NCI-H2107 (cell line): ENCODE measurements at regions not wholly inside any gene's neighbourhood (a gene's known extent, or its start where the extent isn't known, plus 50 kb on each side); places are given as distances from the start of the nearest gene placed in this dataset.
"Not testable (repeated sequence)": the region's sequence is repeated elsewhere in the genome, so short reads cannot be mapped to it uniquely, and the experiment has no call there.

Experiments used
- DNase-seq: peaks from one replicate; lab custom pipeline; 2025; lab: John Stamatoyannopoulos, UW

DNA sequence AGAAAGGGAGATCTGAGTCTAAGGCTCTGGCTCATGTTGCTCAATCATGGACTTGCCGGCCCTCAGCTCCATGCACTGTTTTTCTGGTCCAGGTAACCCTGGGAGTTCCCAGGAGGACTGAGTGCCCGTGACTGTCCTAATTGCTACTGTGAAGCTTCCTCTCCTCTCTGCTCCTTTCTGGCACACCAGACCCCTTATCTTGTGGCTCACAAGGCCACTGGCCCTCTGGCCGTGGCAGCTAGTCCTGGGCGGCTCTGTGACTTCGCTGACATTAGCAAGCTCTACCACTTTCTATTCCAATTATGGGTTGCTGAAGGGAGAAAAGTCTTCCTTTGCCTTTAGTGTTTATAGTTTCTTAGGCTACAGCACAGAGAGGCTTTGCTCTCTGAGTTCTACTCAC lies 380.2 kb downstream of the RWDD3 start:
- DNase-seq, result no peak

DNA sequence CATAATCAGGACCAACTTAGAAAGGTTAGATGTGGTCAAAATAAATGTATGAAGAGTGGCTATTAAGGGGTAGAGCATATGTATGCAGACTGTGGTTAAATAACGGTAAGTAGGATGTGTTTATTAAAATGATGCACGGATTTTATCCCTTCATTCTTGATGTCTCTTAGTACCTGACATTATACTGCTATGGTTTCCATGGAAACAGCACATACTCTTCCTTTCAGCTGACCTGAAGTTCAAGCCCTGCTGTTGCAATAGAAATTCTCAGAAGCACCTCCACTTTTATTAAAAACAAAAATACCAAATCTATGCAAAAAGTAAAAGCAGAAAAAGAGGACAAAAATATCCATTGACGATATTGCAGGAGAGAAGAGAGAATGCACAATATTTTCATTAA lies 381.4 kb downstream of the RWDD3 start:
- DNase-seq, result no peak

GRCh38 chr1:95620076-95620475 lies 386.1 kb downstream of the RWDD3 start:
- no peak for DNase-seq

GRCh38 chr1:95622609-95623008 lies 388.6 kb downstream of the RWDD3 start:
- DNase-seq, result no peak

- no peak for DNase-seq
Observed at GRCh38 chr1:95625224-95625623, 391.2 kb downstream of the RWDD3 start.

DNA sequence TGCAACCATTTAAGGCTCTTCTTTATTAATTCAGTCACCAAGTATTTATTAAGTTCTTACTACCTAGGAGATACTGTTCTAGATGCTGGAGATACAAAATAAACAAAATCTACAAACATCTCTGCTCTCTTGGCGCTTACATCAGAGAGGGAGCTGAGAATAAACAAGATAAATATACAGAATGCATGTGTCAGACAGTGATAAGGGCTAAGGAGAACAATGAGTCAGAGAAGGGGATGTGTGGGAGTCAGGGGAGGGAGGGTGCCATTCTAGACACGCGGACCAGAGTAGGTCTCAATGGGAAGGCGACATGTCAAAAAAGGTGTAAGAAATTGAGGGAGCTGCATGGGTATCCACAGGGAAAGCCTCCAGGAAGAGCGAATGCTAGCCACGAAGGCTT lies 393.2 kb downstream of the RWDD3 start:
- DNase-seq, result no peak

DNA sequence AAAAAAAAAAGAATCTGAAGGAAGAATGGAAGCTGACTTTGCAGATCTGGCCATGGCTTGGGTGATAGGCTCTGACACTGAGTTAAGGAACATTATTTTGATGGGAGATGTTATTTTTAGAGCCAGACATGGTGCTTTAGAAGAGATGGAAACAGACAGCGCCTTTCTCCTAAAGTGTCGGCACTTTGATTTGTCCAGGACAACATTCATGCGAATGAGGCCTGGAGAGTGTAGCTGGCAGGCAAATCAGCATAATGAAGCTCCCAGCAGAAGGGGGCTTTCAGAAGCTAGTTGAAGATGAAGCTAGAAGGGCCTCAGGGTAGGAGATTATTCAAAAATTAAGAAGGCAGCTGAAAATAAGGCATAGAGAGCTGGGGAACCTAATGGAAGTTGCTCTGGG lies 397.7 kb downstream of the RWDD3 start:
- no peak for DNase-seq

GRCh38 chr1:95635811-95636210 lies 401.8 kb downstream of the RWDD3 start:
- no peak for DNase-seq

DNA sequence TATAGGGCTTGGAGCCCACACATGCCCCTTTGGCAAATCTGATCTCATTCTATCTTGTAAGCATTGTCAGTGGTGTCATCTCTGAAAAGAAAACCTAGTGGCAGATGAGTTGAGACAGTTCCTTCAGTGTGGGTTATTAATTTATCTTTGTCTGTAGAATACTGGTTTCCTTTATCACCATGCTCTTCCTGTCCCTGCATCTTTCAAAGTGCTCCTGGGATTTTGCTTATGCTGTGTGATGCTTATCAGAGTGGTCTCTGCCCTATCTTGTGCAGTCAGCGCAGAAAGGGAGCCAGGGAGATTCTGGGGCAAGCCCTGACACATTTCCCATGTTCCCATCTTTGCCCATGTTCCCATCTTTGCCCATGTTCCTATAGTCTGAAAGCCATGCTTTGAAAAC lies 402.9 kb downstream of the RWDD3 start:
- DNase-seq, result no peak

- no peak for DNase-seq
Observed at GRCh38 chr1:95640746-95641145, 406.7 kb downstream of the RWDD3 start.

DNA sequence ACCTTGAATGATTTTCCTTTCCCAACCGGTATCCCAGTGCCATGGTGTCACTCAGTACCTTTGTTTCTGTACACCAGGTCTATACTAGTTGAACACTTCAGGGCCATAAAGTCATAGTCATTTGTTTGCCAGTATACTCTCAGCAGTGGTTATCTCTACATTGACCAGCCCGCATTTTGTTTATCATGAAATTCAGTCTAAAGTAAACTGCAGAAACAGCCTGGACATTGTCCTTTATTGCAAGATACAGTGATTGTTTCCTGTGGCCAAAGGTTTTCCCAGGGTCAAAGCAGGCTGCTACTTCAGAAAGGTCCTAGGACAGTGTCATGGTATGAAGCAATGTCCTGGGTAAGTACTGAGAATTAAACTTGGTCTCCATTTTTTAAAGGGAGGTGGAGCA lies 407.4 kb downstream of the RWDD3 start:
- DNase-seq, result no peak

DNA sequence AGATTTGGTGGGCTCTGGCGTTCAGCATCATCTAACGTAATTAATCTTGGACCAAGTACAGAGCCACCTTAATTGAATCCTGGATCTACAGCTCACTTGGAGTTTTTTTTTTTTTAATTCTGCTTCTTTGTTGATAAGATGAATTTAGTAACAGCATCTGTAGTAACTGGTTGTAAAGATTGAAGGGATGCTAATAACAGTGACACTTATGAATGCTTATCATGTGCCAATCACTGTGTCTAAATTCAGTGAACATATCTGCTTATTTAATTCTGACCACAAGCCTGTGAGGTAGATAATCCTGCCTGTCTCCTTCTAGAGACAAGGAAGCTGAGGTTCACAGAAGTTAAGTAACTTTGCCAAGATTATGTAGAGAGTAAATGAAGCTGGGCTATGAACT lies 408.0 kb downstream of the RWDD3 start:
- DNase-seq, result no peak

DNA sequence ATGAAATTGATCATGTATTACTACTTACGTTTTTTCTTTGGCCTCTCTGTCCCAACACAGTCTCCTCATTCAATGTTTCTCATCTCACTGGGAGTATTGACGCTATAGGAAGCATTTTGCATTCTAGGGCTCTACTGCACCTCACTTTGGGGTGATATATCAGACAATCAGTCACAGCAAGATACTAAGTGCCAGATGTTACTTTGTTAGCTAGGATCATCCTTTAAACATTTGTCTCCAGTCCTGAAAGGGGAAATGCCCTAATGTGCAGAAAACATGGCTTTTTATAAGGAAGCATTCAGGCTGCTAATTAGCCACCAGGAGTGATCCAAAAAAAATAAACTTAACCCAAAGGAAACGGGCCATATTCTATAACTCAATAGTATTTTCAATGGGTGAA lies 409.1 kb downstream of the RWDD3 start:
- no peak for DNase-seq

DNA sequence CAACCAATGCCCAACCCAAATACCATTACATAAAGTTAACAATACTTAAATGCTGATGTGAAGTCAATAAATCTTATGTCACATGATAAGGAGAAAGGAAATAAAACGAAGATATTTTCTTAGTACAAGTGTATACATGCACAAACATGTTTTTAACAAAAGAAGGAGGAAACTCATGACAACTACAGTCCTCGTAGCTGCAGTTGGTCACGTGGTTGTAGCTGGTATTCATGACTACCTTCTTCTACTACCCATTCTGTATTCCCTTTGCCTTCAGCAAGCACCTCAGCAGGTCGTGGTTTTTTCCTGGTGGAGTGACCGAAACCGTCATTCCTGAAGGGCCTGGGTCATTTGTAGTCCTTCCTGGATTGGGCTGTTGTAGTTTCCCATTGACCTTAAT lies 411.1 kb downstream of the RWDD3 start:
- DNase-seq, result not testable (repeated sequence)

GRCh38 chr1:95650631-95651030 lies 416.6 kb downstream of the RWDD3 start:
- DNase-seq, result no peak

DNA sequence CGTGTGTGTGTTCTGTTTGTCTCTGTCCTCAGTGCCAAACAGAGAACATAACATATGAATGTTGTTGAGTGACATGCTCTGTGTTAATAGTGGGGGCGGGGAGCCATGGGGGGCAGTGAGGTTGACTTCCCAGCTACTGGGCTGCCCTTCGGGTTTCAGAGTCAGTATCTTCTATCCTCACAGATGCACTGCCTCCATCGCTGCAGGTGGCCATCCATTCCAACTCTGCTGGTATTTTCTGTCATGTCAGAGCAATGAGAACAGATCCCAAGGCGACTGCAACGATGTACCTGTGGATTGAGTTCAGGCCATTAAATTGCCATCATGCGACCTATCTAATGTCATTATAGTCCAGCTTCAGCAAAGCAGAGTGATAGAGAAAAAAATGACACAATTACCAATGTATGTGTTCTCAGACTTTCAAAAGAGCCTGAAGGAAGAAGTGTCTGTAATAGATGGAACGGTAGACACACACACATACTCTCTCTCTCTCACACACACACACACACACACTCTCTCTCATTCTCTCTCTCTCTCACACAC lies 418.5 kb downstream of the RWDD3 start:
- no peak for DNase-seq

DNA sequence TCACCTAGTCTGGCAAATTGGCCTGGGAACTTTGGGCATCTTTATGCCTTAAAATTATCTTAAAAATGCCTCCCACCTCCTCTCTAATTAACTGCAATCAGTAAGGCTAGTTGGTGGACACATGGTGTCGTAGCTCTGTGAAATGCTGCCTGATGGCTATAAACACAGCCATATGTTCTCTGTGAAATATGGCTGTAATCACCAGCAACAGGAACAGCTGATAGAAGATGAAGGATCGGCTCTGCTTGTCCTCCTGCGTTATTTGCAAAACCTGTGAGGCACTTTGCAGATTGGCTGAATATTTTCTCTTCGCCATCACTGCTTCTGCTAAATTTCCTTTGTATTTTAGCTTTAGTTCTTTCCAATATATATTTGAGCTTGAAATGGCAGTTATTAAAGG lies 419.6 kb downstream of the RWDD3 start:
- no peak for DNase-seq

DNA sequence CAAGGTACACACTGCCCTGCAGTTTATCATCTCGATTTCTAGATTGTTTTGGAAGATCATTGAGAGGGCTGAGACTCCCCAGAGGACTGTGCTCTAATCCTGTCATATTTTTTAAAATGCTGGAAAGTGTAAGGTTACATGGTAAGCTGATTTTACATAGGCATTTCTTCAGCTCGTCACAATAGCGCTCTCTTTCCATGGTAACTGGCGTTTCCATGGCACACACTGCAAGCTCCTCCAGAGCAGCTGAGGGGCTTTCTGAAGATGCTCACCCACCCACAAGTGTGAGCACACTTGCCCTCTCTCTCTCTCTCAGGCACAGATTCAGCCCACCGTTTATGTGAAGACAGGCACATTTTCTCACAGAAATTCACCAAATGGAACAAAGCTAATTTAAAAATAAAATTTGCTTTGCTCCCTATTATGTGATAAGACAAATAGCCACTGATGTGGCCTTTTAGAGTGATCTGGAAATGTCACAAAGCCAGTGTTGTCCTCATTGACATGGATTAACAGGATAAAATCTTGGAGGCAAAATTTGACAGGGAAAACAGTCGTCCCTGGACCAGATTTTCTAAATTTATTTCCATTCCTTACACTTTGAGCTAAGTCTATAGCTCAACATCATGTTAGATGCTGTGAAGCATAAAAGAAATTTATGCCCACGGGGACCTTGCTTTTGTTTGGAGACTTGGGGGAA lies 421.5 kb downstream of the RWDD3 start:
- DNase-seq, result no peak

DNA sequence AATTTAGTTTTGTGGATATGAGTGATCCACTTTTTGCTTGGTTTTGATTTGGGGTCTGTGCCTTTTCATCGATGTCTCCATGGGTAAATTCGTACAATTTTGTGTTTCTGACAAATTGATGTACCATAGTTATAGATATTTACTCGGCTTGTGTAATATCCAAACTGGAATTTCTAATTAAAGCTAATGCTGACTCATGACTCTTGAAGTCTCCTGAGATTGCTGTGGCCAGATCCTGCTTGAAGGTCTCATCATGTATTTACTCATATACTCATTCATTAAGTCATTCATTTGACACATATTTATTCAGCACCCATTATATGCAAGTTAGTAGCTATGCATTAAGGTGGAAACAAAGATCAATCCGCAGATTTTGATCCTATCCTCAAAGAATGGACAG lies 423.2 kb downstream of the RWDD3 start:
- DNase-seq, result no peak

- no peak for DNase-seq
Observed at GRCh38 chr1:95659166-95659565, 425.2 kb downstream of the RWDD3 start.

DNA sequence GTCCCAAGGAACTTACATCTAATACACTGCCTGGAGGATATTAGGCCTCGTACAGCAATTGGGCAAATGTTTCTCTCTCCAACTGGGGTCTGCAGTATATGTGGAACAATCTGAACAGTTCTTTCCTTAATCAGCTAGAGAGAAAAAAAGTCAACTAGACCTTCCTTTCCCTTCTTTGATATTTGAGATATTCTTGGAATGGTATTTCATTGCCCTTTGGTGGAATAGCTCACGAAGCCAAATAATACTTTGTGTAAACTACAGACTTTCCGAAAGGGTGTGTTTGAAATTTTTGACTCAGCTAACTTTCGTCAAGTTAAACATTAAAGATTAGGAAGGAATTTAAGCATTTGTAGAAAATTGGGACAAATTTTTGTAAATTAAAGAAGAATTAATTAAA lies 425.6 kb downstream of the RWDD3 start:
- DNase-seq, result no peak

DNA sequence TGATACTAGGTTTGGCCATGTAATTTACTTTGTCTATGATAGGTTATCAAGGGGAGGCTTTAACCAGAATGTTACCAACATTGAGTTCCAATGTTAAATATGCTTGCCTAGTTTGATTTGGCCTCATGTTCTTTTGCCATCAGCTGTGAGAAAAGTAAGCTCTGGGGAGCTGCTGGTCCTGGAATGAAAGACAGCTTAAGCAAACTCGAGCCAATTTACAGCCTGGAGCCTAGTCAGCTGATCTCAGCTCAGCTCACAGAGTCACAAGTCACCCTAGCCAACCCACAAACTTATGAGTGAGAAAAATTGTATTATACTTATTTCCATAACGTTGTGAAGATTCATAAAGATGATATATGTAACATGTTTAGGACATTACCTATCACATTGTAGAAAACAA lies 426.7 kb downstream of the RWDD3 start:
- no peak for DNase-seq

DNA sequence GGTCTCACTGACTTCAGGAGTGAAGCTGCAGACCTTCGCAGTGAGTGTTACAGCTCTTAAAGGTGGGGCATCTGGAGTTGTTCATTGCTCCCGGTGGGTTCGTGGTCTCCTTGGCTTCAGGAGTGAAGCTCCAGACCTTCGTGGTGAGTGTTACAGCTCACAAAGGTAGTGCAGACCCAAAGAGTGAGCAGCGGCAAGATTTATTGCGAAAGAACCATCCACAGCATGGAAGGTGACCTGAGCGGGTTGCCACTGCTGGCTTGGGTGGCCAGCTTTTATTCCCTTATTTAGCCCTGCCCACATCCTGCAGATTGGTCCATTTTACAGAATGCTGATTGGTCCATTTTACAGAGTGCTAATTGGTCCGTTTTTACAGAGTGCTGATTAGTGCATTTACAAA lies 429.5 kb downstream of the RWDD3 start:
- DNase-seq, result not testable (repeated sequence)

- DNase-seq, result no peak
Observed at GRCh38 chr1:95668165-95668564, 434.2 kb downstream of the RWDD3 start.
